GM19372 (cell line): ENCODE measurements at regions not wholly inside any gene's neighbourhood (a gene's known extent, or its start where the extent isn't known, plus 50 kb on each side); places are given as distances from the start of the nearest gene placed in this dataset.

Experiments used
- ATAC-seq: cut with Tn5 transposase; IDR thresholded peaks from one replicate; pipeline ENCODE4 v1.9.1; 2021; ENCODE audit warnings: mild to moderate bottlenecking, low read depth, moderate library complexity; ENCODE audit not compliant: unreplicated experiment

DNA sequence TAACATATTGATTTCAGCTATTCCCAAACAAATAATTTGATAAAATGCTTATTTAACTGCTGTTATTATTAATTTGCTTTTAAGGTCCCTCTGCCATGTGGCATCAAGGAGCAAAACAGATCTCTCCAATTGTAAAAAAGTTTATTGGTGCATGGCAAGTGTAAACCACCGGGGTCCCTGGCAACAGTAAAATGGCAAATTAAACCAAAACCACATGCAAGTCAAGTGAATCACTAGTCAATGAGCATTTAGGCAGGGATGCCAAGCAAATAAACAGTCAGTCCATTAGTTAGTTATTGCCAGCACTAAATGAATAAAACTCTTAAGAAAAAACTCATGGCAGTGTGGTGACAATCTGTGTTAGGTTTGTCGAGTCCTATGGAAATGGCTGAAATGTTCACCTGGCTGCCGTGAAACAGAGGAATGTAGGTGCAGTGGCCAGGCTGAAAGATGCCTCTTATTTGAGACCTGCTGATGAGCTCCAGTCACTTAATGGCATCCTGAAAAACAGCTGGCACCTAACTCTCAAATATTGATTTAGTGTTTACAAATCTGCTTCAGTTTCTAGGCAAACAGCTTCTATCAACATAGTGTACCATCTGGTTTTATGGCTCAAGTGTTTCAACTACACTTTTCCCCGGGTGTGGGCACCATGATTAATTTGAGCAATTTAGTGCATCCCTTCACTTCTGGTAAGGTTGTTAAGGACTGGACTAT is 296.5 kb upstream of the ITGA1 start:
- ATAC-seq = no peak

DNA sequence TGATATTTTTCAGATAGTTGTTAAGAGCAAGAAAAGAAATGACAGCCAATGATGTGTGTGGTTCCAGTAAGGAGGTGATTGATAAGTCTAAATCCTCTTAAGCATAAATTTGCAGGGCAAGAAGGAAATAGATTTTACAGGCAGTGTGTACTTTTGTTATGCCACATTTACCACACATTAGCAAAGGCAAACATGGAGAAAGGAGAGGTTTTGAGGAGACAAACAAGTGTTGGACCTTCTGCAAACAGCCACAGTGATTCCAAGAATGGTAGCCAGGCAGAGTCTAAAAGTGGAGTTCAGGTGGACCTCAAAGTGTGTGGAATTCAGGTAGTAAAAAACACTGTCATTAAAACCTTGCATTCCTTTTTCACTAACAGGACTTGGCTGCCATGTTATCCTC is 295.9 kb upstream of the ITGA1 start:
- ATAC-seq = no peak

DNA sequence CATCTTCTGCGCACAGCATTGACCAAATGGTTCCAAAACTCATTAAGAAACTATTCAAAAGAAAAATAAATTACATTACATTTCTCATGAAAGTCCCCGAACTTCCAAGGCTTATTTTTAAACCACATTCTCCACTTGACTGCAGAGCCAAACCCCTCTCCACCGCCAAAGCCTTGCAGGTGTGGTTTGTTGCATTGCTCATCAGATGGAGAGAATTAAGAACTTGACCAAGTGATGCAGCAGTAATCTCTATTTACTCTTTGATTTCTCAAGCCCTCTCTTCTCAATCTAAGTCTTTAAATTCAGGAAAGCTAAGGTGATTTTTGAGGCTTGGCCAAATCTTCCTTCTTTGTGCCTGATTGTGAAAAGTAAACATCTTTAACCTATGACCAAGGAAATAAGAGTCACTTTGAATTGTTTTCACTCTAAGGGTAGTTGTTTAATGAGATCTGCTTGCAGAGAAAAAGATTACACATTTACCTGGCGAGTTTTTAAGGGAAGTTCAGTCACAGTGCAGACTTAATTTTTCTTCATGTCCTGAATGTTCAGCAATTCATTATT is 290.5 kb upstream of the ITGA1 start:
- no peak for ATAC-seq

DNA sequence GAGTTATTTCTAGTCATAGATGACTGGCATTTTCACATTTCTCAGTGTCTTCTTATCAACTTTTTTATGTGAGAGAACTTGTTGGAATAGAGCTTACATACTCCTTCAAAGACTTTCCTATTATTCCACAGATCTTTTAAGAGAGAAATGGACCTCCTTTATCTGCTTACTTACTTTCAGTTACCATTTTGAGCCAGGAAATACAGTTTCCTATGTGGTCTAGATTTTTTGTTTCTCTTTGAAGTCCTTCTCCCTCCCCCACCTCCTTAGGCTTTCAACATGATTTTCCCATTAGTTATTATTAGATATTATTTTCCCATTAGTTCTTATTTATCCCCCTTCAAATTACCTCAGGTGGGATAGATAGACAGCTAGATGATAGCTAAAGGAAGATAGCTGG is 289.1 kb upstream of the ITGA1 start:
- ATAC-seq = no peak

DNA sequence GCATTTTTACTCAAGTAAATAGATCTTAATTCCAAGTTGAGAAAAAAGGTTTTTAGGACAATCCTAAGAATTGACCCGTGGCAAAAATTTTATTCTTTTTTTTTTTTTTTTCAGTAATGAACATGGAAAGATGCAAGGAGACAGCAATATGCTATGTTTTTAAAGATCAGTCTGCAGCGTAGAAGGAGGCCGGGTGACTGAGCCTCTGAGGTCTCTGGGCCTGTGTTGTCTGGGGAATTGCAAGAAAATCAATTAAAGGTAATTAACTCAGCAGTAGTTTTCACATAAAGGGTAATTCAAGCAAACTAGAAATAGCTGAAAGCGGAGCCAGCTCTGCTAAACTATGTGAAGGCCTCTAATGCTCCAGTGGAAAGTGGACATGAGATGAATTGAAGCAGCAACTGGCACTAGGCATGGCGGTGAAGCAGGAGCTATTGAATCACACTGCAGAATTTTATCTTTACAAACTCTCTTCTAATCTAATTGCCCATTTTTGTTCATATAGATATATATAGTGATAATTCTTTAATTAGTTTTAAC is 285.2 kb upstream of the ITGA1 start:
- ATAC-seq = no peak

DNA sequence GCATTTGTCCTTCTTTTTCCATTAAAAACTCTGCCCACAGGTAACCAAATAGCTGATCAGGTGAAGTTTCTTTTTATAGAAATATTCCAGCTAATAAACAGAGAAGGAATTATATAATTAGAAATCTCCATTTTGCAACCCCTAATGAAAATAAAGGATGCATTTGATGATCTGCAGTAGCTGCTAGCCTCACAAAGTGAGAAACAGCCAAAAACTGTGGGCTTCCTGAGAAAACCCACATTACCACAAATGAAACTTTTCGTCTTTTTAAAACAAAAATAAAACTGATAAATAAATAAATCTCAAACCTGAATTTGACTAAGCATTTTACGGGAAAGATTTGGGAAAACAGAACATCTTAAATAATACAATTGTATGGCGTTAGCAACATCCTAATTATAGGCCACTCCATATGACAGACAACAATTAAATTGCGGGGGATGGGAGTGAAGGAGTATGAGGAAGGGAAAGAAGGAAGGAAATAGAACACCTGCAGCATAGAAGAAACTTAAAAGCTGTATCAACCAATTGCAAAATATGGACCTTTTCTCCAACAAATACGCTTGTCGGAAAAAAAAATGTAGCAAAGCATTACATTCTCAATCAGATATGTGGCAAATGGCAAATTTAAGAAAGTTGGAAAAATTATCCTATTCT is 283.0 kb upstream of the ITGA1 start:
- no peak for ATAC-seq

DNA sequence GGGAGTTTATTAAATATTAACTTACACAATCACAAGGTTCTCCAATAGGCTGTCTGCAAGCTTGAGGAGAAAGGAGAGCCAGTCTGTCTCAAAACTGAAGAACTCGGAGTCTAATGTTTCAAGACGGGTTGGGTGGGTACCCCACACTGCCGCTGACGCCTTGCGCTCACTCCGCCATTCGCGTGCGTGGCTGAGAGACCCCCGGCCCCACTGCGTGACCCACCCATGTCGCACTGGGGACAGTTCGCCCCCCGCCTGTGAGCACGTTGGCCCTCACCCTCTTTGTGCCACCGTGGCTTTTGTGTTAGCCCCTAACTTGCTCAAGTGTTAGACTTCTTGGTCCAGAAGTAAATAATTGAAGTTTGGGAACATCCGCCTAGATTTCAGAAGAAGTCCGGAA is 270.0 kb upstream of the ITGA1 start:
- ATAC-seq = no peak

DNA sequence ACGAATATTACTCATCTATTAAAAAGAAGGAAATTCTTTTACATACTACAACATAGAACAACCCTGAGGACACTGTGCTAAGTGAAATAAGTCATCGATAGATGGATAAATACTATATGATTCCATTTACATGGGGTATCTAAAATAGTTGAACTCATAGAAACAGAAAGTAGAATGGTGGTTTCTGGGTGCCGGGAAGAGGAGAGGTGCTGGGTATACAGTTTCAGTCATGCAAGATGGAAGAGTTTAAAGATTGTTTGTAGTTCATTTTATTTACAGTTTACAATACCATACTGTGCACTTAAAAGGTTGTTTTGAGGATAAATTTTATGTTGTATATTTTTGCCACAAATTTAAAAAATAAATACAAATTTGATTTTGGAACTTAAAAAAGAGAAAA is 267.5 kb upstream of the ITGA1 start:
- ATAC-seq = no peak

DNA sequence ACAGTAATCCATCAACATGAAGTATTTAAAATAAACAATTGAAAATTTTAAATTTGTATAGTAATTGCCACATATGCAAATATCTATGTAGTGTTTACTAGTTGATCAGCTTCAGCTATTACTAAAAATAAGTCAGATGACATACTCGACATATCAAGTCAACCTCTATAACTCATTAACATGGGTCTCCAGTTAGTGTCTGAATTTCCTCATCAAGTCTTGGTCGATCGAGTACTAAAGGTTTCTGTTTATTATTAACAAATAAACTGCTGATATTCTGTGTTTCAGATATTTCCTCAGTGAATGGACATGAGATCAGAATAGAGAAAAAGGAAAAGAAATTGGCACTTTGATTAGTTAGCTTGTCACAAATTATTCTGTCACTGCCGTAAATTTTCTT is 266.5 kb upstream of the ITGA1 start:
- ATAC-seq = no peak

DNA sequence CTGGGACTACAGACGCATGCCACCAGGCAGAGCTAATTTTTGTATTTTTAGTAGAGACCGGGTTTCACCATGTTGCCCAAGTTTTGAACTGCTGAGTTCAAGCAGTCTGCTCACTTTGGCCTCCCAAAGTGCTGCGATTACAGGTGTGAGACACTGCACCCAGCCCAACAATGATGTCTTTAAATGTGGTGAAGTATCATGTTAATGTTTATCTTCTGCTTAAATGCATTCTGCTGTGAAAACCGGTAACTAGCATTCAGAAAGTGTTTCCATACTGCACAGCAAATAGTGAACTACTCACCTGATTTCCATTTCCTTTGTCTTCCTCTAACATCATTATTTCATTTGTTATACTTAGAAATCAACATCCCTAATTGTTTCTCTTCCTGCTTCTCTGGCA is 264.0 kb upstream of the ITGA1 start:
- ATAC-seq = no peak

DNA sequence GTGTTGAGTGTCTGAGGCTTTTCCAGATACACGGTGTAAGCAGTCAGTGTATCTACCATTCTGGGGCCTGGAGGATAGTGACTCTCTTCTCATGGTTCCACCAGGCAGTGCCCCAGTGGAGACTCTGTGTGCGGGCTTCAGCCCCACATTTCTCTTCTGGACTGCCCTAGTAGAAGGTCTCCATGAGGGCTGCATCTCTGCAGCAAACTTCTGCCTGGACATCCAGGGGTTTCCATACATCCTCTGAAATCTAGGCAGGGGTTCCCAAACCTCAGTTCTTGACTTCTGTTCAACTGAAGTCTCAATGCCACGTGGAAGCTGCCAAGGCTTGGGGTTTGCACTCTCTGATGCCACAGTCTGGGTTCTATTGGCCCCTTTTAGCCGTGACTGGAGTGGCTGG is 256.6 kb upstream of the ITGA1 start:
- ATAC-seq = no peak

DNA sequence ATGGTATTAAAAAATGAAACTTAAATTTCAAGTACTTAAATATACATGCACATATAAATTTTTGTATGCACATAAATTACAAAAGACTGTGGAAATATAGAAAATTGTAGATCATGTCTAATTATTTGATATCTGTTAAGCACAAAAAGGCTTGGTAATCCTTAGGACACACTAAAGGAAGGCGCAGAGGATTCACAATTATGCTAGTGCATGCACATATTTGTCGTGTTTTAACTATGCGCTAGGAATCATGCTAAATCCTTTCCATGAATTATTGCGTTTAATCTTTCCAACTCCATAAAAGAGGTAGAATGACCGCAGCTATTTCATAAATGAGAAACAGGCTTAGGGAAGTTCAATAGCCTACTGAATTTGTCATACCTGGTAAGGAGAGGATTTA is 244.1 kb upstream of the ITGA1 start:
- ATAC-seq = no peak

DNA sequence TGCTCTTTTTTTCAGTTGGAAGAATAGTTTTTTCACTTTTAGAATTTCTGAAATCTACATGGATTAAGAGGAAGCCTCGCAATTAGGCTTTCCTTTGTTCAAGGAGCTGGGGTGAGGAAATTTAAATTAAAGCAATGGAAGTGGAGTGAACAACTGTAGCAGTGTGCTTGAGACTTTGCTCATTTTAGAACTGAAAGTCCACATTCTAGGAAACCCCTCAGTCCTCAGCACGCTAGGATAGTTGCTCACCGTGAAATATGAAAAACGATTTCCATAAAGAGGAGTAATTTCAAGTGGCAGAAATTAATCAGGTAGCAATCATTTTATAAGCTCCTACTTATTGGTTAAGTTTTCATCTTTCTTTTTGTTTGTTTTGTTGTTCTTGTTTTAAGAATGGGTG is 243.0 kb upstream of the ITGA1 start:
- ATAC-seq = no peak

DNA sequence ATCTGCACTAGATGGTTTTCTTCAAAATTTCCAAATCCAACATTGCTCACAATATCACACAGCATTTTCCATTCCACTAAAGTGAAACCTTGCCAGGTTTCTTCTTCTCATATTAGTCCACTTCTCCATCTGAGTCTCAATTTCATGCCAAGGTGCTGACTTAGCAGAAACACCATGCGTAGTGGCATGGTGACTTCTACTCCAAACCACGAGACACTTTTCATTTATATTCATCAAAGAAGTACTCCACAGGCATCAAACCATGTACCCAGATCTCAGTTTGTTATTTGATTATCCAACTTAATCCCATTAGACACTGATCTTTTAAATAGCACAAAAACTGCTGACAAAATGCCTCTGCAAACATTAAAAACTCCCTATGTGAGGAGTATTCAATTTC is 233.4 kb upstream of the ITGA1 start:
- ATAC-seq = no peak

DNA sequence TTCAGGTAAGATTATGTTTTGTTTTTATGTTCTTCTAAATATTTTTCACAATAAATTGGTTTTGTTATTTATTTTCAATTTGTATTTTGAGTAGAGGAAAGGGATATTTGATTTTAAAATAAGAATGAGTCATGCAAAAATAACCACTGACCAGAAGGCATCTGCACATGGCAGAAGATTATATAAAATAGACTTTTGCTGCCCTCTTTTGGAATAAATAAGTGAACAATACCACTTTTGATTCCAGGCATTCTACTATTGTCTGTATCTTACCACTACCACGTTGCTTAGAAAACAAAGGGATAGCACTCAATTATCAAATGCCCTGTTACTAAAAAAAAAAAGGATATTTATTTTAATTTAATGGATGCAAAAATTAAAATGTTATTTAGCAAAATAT is 227.3 kb upstream of the ITGA1 start:
- no peak for ATAC-seq

DNA sequence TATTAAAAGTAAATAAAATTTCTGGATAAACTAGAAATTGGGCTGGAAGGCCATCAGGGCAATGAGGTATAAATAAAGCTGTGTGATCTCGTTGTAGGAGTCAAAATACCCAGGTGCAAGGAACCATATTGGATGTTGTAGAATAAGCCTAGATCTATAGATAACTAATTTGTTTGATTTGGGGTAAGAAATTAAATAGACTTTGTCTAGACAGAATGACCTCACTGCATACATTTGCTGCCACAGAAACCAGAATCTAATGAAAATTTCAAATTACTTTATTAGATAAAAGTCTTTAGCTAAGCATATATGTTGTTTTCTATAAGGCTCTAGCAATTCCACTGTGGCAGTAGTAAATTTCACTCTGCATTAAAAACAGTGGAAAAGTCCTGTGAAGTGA is 225.2 kb upstream of the ITGA1 start:
- ATAC-seq = no peak

DNA sequence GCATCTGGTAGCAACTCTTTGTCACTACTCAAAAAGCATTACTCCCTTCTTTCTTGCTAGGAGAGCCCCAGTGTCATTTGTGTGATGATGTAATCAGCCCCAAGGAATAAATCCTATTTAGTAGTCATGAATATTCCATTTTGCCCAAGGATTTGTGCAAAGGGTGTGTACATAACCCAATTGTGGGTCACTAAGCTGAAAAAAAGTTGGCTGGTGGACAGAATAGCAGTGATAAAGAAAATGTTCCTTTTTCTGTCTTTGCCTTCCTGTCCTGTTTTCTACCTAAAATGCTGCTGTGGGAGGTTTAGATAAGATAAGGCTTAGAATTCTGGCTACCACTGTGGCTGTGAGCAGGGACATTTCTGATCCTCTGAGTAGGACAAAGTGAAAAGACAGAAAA is 223.1 kb upstream of the ITGA1 start:
- ATAC-seq = no peak

DNA sequence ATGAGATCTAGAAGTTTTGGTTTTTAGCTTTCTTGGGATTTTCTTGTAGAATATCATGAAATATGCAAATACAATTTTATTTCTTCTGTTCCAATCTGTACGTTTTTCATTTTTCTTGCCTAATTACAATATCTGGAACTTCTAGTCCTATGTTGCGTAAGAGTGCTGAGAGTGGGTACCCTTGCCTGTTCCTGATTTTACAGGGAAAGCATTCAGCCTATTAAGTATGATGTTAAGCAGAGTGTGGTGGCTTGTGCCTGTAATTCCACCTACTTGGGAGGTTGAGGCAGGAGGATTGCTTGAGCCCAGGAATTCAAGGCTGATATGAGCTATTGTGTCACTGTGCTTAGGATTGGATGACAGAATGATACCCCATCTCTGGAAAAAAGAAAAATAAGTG is 210.2 kb upstream of the ITGA1 start:
- ATAC-seq = no peak

DNA sequence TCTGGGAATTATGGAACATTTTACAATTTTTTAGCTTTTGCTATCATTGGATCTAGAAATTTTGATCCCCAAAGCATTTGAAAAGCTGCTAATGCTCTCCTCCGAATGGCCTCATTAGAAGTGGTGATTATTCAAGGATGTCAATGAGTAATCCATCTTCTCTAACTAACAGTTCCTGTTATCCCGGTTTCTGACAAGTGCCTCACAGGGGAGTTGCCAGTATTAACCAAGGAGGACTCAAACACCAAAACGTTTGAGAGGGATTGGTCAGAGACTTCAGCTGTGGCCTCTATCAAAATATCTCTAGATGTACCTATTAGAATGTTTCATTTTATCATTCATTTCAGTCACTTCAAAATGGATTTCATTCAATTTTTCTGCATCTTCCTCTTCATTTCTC is 208.3 kb upstream of the ITGA1 start:
- ATAC-seq = no peak

DNA sequence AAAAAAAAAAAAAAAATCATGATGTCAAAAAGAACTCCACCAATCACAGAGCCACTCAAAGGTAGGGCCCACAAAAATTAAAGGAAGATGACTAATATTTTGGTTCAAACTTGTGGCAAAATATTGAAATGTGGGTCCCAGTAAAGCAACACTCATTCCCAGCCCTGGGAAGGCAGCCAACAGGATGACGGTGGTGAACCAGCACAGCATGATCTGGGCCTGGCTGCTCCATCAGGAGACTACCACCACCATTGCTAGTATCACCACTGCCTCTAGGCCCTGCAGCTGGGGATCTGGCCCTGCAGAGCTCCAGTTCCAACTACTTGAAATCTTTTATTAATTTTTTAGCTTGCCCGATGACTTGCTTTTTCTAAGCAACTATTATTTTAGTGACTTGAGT is 206.8 kb upstream of the ITGA1 start:
- no peak for ATAC-seq

DNA sequence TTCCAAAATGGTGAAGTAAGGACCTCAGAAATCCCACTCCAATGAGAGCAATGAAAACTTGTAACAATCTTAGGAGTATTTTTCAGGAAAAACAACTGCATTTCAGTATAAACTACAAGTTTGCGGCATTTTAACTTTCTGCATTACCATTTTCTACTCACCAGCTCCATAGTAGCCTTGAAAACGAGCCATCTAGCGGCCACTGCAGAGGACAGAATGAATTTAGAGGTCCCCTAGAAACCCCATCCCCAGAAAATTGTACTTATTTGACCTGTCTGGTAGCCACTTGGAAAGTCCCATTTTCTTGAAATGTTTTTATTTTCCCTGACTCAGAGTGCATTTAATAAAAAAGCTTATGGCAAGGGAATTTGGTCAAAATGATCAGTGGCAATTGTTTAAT is 205.4 kb upstream of the ITGA1 start:
- ATAC-seq = no peak

DNA sequence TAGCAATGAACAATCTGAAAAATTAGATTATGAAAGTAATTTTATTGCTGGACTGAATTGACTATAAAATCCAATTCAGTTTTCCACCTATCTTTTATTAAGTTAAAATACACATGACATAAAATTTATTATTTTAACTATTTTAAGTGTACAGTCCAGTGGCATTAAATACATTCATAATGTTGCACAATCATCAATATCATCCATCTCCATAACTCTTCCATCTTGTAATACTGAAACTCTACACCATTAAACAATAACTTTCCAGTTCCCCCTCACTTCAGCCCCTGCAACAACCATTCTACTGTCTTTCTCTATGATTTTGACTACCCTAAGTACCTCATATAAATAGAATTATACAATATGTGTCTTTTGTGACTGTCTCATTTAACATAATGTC is 200.6 kb upstream of the ITGA1 start:
- ATAC-seq = no peak
